PC-9 (cell line): ENCODE measurements at regions not wholly inside any gene's neighbourhood (a gene's known extent, or its start where the extent isn't known, plus 50 kb on each side); places are given as distances from the start of the nearest gene placed in this dataset.

Source experiments
- EZH2 ChIP-seq: fragments of 200-600 bp; sonication (generic); IDR thresholded peaks from 2 replicates; pipeline ENCODE4 v1.8.0; 2017; ENCODE audit warnings: antibody characterized with exemption, low read depth
- TF ChIP-seq, protein P1 (sequence below): fragments of 200-600 bp; sonication (generic); conservative IDR thresholded peaks from 2 replicates; pipeline ENCODE4 v1.6.1; 2017; ENCODE audit warnings: mixed run types, antibody characterized with exemption, mild to moderate bottlenecking, moderate library complexity

DNA sequence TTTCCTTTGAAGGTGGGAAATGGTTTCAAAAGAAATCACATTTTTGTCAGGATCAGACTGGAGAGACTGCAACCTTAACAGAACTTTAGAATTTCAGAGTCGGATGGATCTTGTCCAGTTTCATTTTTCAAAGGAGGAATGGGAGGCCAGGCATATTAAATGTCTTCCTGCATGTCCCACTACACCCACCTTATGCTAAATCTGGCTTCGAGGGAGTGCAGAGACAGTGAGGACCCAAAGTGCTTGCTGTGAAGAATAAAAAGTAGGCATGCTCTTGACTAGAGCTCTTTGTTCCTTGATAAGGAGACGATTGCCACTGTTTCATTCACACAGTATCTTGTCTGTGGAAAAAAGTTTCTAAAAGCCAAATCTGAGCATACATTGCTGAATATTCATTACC, 197.6 kb downstream of the SLC4A3 start:
- TF ChIP-seq, protein P1, sequence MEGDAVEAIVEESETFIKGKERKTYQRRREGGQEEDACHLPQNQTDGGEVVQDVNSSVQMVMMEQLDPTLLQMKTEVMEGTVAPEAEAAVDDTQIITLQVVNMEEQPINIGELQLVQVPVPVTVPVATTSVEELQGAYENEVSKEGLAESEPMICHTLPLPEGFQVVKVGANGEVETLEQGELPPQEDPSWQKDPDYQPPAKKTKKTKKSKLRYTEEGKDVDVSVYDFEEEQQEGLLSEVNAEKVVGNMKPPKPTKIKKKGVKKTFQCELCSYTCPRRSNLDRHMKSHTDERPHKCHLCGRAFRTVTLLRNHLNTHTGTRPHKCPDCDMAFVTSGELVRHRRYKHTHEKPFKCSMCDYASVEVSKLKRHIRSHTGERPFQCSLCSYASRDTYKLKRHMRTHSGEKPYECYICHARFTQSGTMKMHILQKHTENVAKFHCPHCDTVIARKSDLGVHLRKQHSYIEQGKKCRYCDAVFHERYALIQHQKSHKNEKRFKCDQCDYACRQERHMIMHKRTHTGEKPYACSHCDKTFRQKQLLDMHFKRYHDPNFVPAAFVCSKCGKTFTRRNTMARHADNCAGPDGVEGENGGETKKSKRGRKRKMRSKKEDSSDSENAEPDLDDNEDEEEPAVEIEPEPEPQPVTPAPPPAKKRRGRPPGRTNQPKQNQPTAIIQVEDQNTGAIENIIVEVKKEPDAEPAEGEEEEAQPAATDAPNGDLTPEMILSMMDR, result no peak
- TF ChIP-seq EZH2, result no peak
